MM.1S (cell line): ENCODE measurements at regions not wholly inside any gene's neighbourhood (a gene's known extent, or its start where the extent isn't known, plus 50 kb on each side); places are given as distances from the start of the nearest gene placed in this dataset.

Experiments
- DNase-seq: peaks from one replicate; pipeline ENCODE4 v3.0.0-alpha.2; 2015
- H2AFZ ChIP-seq: fragments of 300-600 bp; sonication (generic); 2 replicates; pipeline ENCODE4 v1.6.0; 2016; ENCODE audit warnings: antibody characterized with exemption, low read length
- H3F3A ChIP-seq: fragments of 300-600 bp; sonication (generic); 2 replicates; pipeline ENCODE4 v1.6.1; 2016; ENCODE audit warnings: mild to moderate bottlenecking, antibody characterized with exemption, low read length, moderate library complexity, mixed read lengths; ENCODE audit not compliant: insufficient read depth
- H3K27ac ChIP-seq: fragments of 300-600 bp; sonication (generic); 2 replicates; pipeline ENCODE4 v1.5.1; 2016; ENCODE audit warnings: mild to moderate bottlenecking, low read length
- H3K27me3 ChIP-seq: fragments of 300-600 bp; sonication (generic); replicated peaks from 2 replicates; pipeline ENCODE4 v1.6.0; 2016; ENCODE audit warnings: low read length; ENCODE audit not compliant: insufficient read depth
- H3K36me3 ChIP-seq: fragments of 300-600 bp; sonication (generic); replicated peaks from 2 replicates; pipeline ENCODE4 v1.6.1; 2016; ENCODE audit warnings: mild to moderate bottlenecking, low read length, mixed read lengths; ENCODE audit not compliant: insufficient read depth
- H3K4me1 ChIP-seq: fragments of 300-600 bp; sonication (generic); 2 replicates; pipeline ENCODE4 v1.6.1; 2016; ENCODE audit warnings: low read length, mixed read lengths
- H3K4me2 ChIP-seq: fragments of 300-600 bp; sonication (generic); 2 replicates; pipeline ENCODE4 v1.6.0; 2016; ENCODE audit warnings: low read depth, low read length
- H3K4me3 ChIP-seq: fragments of 300-600 bp; sonication (generic); 2 replicates; pipeline ENCODE4 v1.5.1; 2016; ENCODE audit warnings: low read length, mixed read lengths
- H3K79me2 ChIP-seq: fragments of 300-600 bp; sonication (generic); 2 replicates; pipeline ENCODE4 v1.6.1; 2016; ENCODE audit warnings: mixed run types, low read length, mixed read lengths
- H3K9ac ChIP-seq: fragments of 300-600 bp; sonication (generic); 2 replicates; pipeline ENCODE4 v1.6.1; 2016; ENCODE audit warnings: low read length, mixed read lengths
- H3K9me2 ChIP-seq: fragments of 300-600 bp; sonication (generic); replicated peaks from 2 replicates; pipeline ENCODE4 v1.6.1; 2016; ENCODE audit warnings: mild to moderate bottlenecking, low read length, mixed read lengths; ENCODE audit not compliant: insufficient read depth
- H3K9me3 ChIP-seq: fragments of 300-600 bp; sonication (generic); replicated peaks from 2 replicates; pipeline ENCODE4 v1.6.1; 2016; ENCODE audit warnings: mild to moderate bottlenecking, low read length, mixed read lengths; ENCODE audit not compliant: insufficient read depth
- H4K20me1 ChIP-seq: fragments of 300-600 bp; sonication (generic); 2 replicates; pipeline ENCODE4 v1.6.1; 2016; ENCODE audit warnings: mild to moderate bottlenecking, low read length, moderate library complexity, mixed read lengths; ENCODE audit not compliant: insufficient read depth
- CTCF ChIP-seq: fragments of 300-600 bp; sonication (generic); IDR thresholded peaks from 2 replicates; pipeline ENCODE4 v1.5.1; 2016; ENCODE audit warnings: antibody characterized with exemption, low read length, mixed read lengths
- EZH2 ChIP-seq: fragments of 300-600 bp; sonication (generic); optimal IDR thresholded peaks from 2 replicates; pipeline ENCODE3; 2017; ENCODE audit warnings: low read depth, mild to moderate bottlenecking, antibody characterized with exemption, low read length, mixed read lengths
- EZH2phosphoT487 ChIP-seq: fragments of 300-600 bp; sonication (generic); IDR thresholded peaks from 2 replicates; pipeline ENCODE4 v1.6.1; 2018; ENCODE audit warnings: antibody characterized with exemption, low read length

GRCh38 chr1:222940906-222941305 lies 126.1 kb downstream of the DISP1 start:
- no peaks in the 10 kb centered on the region for H3K4me1 ChIP-seq
- no peak overlapping the region for H3K27ac ChIP-seq
- no peaks in the 10 kb centered on the region for H3F3A ChIP-seq
- no peaks in the 10 kb centered on the region for H3K36me3 ChIP-seq
- TF ChIP-seq EZH2phosphoT487 (no peak), CTCF (no peak), EZH2 (no peak)
- H4K20me1 ChIP-seq: no peaks in the 10 kb centered on the region
- no peaks in the 10 kb centered on the region for H3K9me3 ChIP-seq
- no peaks in the 10 kb centered on the region for H3K79me2 ChIP-seq
- H3K27me3 ChIP-seq: no peaks in the 10 kb centered on the region
- H3K9me2 ChIP-seq: no peaks in the 10 kb centered on the region
- DNase-seq: no peak
- H3K9ac ChIP-seq: no peak overlapping the region
- H3K4me2 ChIP-seq: no peak overlapping the region
- no peak overlapping the region for H2AFZ ChIP-seq
- H3K4me3 ChIP-seq: no peak overlapping the region

GRCh38 chr1:222941425-222941824 lies 126.6 kb downstream of the DISP1 start:
- DNase-seq: no peak
- Histone ChIP-seq H3K9ac (no peak overlapping the region), H3K9me2 (no peaks in the 10 kb centered on the region), H3K4me2 (no peak overlapping the region), H3K27me3 (no peaks in the 10 kb centered on the region), H3K36me3 (no peaks in the 10 kb centered on the region), H3K9me3 (no peaks in the 10 kb centered on the region), H3K4me1 (no peaks in the 10 kb centered on the region), H2AFZ (no peak overlapping the region), H3K4me3 (no peak overlapping the region), H3K79me2 (no peaks in the 10 kb centered on the region), H3F3A (no peaks in the 10 kb centered on the region), H4K20me1 (no peaks in the 10 kb centered on the region), H3K27ac (no peak overlapping the region)
- TF ChIP-seq EZH2phosphoT487: no peak
- TF ChIP-seq EZH2: no peak
- no peak for TF ChIP-seq CTCF

GRCh38 chr1:222946436-222946835 lies 131.6 kb downstream of the DISP1 start:
- DNase-seq: no peak
- TF ChIP-seq EZH2phosphoT487: no peak
- no peak for TF ChIP-seq EZH2
- no peak for TF ChIP-seq CTCF

More at GRCh38 chr1:222946436-222946835, 131.6 kb downstream of the DISP1 start:
- no peak overlapping the region for H2AFZ ChIP-seq
- no peak overlapping the region for H3K9ac ChIP-seq
- no peaks in the 10 kb centered on the region for H3K9me2 ChIP-seq
- no peak overlapping the region for H3K4me3 ChIP-seq
- H3K79me2 ChIP-seq: no peaks in the 10 kb centered on the region
- H3K4me2 ChIP-seq: no peak overlapping the region
- no peaks in the 10 kb centered on the region for H3F3A ChIP-seq
- no peaks in the 10 kb centered on the region for H3K36me3 ChIP-seq
- no peaks in the 10 kb centered on the region for H4K20me1 ChIP-seq
- no peaks in the 10 kb centered on the region for H3K9me3 ChIP-seq
- no peaks in the 10 kb centered on the region for H3K27me3 ChIP-seq
- H3K27ac ChIP-seq: no peak overlapping the region
- no peaks in the 10 kb centered on the region for H3K4me1 ChIP-seq
